Common myeloid progenitor, CD34-positive (primary cell): ENCODE measurements at regions not wholly inside any gene's neighbourhood (a gene's known extent, or its start where the extent isn't known, plus 50 kb on each side); places are given as distances from the start of the nearest gene placed in this dataset.
"Not testable (repeated sequence)": the region's sequence is repeated elsewhere in the genome, so short reads cannot be mapped to it uniquely, and the experiment has no call there.

Experiments used
- CTCF ChIA-PET: fragments of 350-600 bp; sonication (Branson Sonifier 250); formaldehyde crosslinking; loops from one replicate; lab custom pipeline; 2021; ENCODE audit warnings: antibody characterized with exemption; lab: Charles Lee
- POLR2A ChIA-PET: fragments of 350-600 bp; sonication (Branson Sonifier 250); formaldehyde crosslinking; loops from one replicate; lab custom pipeline; 2021; ENCODE audit warnings: antibody characterized with exemption; lab: Charles Lee
- DNase-seq, 3 donors: peaks; one replicate each; pipeline versions ENCODE4 v3.0.0 to v3.0.0-alpha.2; 2013
- H3K27ac ChIP-seq, 2 experiments: 1 replicate in 1 of 2; 2 replicates in 1 of 2; pipeline ENCODE4 v1.7.0; 2013; ENCODE audit warnings: inconsistent platforms in 2 of 2, low read length in 2 of 2, mild to moderate bottlenecking in 2 of 2, low read depth in 1 of 2, moderate library complexity in 1 of 2; ENCODE audit not compliant: severe bottlenecking in 2 of 2, insufficient read depth in 1 of 2, poor library complexity in 1 of 2
- H3K27me3 ChIP-seq, 5 experiments: replicated peaks in 2 of 5; 1 replicate in 3 of 5; 2 replicates in 2 of 5; pipeline versions ENCODE4 v1.6.1 to v1.7.0; 2013; ENCODE audit warnings: low read length in 4 of 5, mild to moderate bottlenecking in 2 of 5, moderate library complexity in 2 of 5, inconsistent platforms in 1 of 5; ENCODE audit not compliant: insufficient read depth in 5 of 5, control insufficient read depth in 4 of 5
- H3K36me3 ChIP-seq, 4 experiments: 1 replicate in 2 of 4; 2 replicates in 2 of 4; pipeline versions ENCODE4 v1.6.1 to v1.7.0; 2013; ENCODE audit warnings: low read length in 3 of 4, control low read depth in 1 of 4, mild to moderate bottlenecking in 1 of 4; ENCODE audit not compliant: control insufficient read depth in 4 of 4, insufficient read depth in 4 of 4
- H3K4me1 ChIP-seq, 4 experiments: 1 replicate in 3 of 4; 2 replicates in 1 of 4; pipeline versions ENCODE4 v1.6.1 to v1.7.1; 2013; ENCODE audit warnings: low read length in 3 of 4, mild to moderate bottlenecking in 3 of 4, control low read depth in 1 of 4, inconsistent platforms in 1 of 4, moderate library complexity in 1 of 4; ENCODE audit not compliant: control insufficient read depth in 4 of 4, insufficient read depth in 4 of 4; ENCODE audit errors: control extremely low read depth in 1 of 4
- H3K4me3 ChIP-seq, 7 experiments: 1 replicate in 4 of 7; 2 replicates in 3 of 7; pipeline versions ENCODE4 v1.5.1 to v1.7.0; 2013; ENCODE audit warnings: mild to moderate bottlenecking in 7 of 7, low read length in 6 of 7, moderate library complexity in 6 of 7, inconsistent platforms in 2 of 7, low read depth in 2 of 7, control low read depth in 1 of 7; ENCODE audit not compliant: insufficient read depth in 4 of 7, control insufficient read depth in 1 of 7; ENCODE audit errors: extremely low read depth in 1 of 7
- H3K9me3 ChIP-seq, 5 experiments: 1 replicate in 4 of 5; 2 replicates in 1 of 5; pipeline versions ENCODE4 v1.6.1 to v1.7.1; 2013; ENCODE audit warnings: low read length in 4 of 5, mild to moderate bottlenecking in 2 of 5, inconsistent platforms in 1 of 5, low read depth in 1 of 5, moderate library complexity in 1 of 5; ENCODE audit not compliant: control insufficient read depth in 4 of 5, insufficient read depth in 2 of 5; ENCODE audit errors: control extremely low read depth in 1 of 5
- WGBS: methylation state at CpG from one replicate; pipeline ENCODE4 v1.1.5; 2013; ENCODE audit not compliant: insufficient coverage; 5-methylcytosine and 5-hydroxymethylcytosine counted together

DNA sequence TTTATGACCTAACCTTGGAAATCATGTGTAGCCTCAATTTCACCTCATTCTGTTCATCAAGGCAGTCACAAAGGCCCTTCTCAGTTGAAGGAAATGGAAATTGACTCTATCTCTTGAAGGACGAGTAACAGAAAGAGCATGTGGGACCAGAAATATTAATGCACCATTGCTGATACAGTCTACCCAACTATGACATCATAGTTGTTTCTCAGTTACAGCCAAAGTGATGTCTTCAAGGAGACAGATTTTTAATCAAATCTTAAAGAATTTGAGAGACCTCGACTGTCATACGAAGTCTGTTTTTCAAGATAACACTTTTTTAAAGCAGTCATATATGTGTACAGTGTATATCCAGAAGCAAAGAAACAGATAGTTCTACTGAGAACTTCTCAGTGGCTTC, 335.7 kb upstream of the PHF14 start:
- ChIA-PET POLR2A (no interaction called here), CTCF (no interaction called here)
- Histone ChIP-seq H3K27me3 (no peaks in the 10 kb centered on the region), H3K9me3 (no peaks in the 10 kb centered on the region), H3K4me3 (no peak overlapping the region), H3K36me3 (no peaks in the 10 kb centered on the region), H3K4me1 (no peaks in the 10 kb centered on the region), H3K27ac (no peak overlapping the region)
- no CpG with 5 or more reads among the region's 3 CpGs for WGBS
- DNase-seq, result no peak

DNA sequence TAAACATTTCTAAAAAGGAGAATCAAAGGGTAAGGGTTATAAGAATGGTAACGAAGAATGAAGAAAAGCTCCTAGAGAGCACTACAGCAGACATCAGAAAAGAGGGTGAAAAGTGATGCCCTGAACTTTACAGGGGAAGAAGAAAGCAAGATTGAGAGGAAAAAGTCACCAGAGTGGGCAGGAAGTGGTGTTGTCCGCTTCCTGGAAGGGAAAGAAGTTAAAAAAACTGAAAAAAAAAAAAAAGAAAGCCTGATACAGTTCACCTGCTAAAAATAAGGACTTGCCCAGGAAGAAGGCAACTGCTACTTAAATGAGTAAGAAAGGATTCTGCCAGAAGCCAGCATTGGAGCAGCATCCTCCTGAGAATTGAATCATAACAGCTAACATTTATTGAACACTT, 330.1 kb upstream of the PHF14 start:
- H3K9me3 ChIP-seq, result no peaks in the 10 kb centered on the region
- H3K4me3 ChIP-seq, result no peak overlapping the region
- H3K36me3 ChIP-seq, result no peaks in the 10 kb centered on the region
- POLR2A ChIA-PET, result no interaction called here
- WGBS, result 86% methylated on average over 2 of the region's 2 CpGs
- peaks cover 0 to 3% (median 0%) of the 10 kb centered on the region in 4 experiments for H3K4me1 ChIP-seq
- CTCF ChIA-PET, result no interaction called here
- H3K27ac ChIP-seq, result no peak overlapping the region
- DNase-seq, result no peak
- no peaks in the 10 kb centered on the region for H3K27me3 ChIP-seq

DNA sequence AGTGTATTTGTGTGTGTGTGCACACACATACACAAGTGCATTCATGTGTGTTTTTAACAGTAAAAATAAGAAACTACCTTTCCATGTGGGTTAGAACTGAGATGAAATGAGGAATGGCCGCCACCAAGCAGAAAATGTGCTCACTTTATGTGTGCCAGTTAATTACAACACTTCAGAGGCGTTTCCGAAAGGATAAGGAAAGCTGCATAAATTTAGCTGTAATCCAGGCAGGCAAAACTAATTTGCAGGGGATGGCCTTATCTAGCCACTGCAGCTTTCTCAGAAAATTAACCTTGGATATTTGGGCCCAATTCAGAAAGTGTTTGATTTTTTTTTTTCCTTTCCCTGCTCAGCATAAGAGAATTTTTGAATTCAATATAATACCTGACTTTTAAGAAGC, 328.8 kb upstream of the PHF14 start:
- CTCF ChIA-PET, result no interaction called here
- WGBS, result 93% methylated on average over 3 of the region's 3 CpGs
- no peak overlapping the region for H3K27ac ChIP-seq
- no peaks in the 10 kb centered on the region for H3K27me3 ChIP-seq
- peaks cover 0 to 3% (median 0%) of the 10 kb centered on the region in 4 experiments for H3K4me1 ChIP-seq
- H3K4me3 ChIP-seq, result no peak overlapping the region
- POLR2A ChIA-PET, result no interaction called here
- no peaks in the 10 kb centered on the region for H3K36me3 ChIP-seq
- DNase-seq, result no peak
- no peaks in the 10 kb centered on the region for H3K9me3 ChIP-seq

DNA sequence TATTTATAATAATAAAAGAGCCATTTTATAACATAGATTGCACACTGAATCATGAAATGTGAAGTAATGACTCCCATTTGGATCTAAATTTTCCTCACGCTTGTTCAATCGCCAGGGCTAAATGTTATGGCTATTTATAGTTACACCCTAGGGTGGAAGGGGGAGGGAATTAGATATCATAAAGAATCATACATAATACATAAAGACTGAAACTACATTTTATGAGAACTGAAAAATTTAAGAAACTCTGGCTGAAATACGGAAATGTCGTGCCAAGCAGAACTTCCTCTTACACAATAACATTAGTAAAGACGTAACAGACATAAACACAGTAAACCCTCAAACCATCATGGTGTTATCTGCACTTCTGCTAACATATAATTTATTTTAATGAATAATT, 327.5 kb upstream of the PHF14 start:
- no peak overlapping the region for H3K27ac ChIP-seq
- no peaks in the 10 kb centered on the region for H3K9me3 ChIP-seq
- POLR2A ChIA-PET, result no interaction called here
- H3K27me3 ChIP-seq, result no peaks in the 10 kb centered on the region
- CTCF ChIA-PET, result no interaction called here
- H3K4me1 ChIP-seq, result peaks cover 0 to 3% (median 0%) of the 10 kb centered on the region in 4 experiments
- H3K4me3 ChIP-seq, result no peak overlapping the region
- peak; percentile 9 to 64 (median 42) for DNase-seq
- H3K36me3 ChIP-seq, result no peaks in the 10 kb centered on the region
- 55% methylated on average over 2 of the region's 5 CpGs for WGBS

DNA sequence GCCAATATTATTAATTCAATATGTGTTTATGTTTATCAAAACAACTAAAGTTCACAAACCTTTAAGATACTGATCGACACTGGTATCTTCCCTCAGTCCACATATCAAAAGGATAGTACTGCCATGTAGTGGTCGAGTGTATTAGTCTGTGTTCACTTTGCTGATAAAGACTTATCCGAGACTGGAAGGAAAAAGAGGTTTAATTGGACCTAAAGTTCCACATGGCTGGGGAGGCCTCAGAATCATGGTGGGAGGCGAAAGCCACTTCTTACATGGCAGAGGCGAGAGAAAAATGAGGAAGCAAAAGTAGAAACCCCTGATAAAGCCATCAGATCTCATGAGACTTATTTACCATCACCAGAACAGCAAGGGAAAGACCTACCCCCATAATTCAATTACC, 325.4 kb upstream of the PHF14 start:
- H3K27me3 ChIP-seq, result no peaks in the 10 kb centered on the region
- no peak overlapping the region for H3K27ac ChIP-seq
- H3K9me3 ChIP-seq, result no peaks in the 10 kb centered on the region
- 96% methylated on average over 4 of the region's 5 CpGs for WGBS
- no peak for DNase-seq
- peaks cover 0 to 3% (median 0%) of the 10 kb centered on the region in 4 experiments for H3K4me1 ChIP-seq
- ChIA-PET POLR2A (no interaction called here), CTCF (no interaction called here)
- no peak overlapping the region for H3K4me3 ChIP-seq
- no peaks in the 10 kb centered on the region for H3K36me3 ChIP-seq

DNA sequence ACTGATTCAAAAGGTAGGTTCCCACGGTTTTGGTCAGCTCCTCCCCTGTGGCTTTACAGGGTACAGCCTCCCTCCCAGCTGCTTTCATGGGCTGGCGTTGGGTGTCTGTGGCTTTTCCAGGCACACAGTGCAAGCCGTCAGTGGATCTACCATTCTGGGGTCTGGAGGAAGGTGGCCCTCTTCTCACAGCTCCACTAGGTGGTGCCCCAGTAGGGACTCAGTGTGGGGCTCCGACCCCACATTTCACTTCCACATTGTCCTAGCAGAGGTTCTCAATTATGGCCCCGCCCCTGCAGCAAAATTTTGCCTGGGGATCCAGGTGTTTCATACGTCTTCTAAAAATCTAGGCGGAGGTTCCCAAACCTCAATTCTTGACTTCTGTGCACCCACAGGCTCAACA, 324.6 kb upstream of the PHF14 start:
- H3K27me3 ChIP-seq, H3K27ac ChIP-seq, H3K9me3 ChIP-seq, POLR2A ChIA-PET, CTCF ChIA-PET, H3K4me1 ChIP-seq, H3K4me3 ChIP-seq, DNase-seq, H3K36me3 ChIP-seq: not testable (repeated sequence)
- WGBS, result 100% methylated on average over 6 of the region's 7 CpGs

DNA sequence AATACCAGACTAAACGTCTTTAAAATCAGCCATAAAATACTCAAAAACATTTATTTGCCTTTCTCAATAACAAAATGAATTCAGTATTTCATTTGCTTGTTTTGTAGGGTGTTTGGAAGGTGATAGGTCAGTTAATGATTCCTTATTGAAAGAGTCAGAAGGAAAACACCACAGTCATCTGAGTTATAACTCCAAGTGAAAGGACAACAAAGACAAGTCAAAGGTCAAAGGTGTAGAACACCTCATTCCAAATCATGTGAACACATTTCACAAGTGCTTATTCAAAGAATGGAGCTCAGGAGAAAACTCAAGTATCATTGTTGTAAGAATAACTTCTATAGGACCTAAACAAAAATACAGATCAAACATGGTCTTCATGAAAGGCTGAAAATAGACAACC, 318.6 kb upstream of the PHF14 start:
- POLR2A ChIA-PET, result no interaction called here

More for the DNA sequence above, 318.6 kb upstream of the PHF14 start:
- 100% methylated on average over 1 of the region's 1 CpG for WGBS
- CTCF ChIA-PET, result no interaction called here
- Histone ChIP-seq H3K27ac (no peak overlapping the region), H3K36me3 (no peaks in the 10 kb centered on the region), H3K4me1 (no peaks in the 10 kb centered on the region), H3K4me3 (no peak overlapping the region), H3K27me3 (no peaks in the 10 kb centered on the region), H3K9me3 (no peaks in the 10 kb centered on the region)
- DNase-seq, result no peak
